ENCODE measurements at regions not wholly inside any gene's neighbourhood (a gene's known extent, or its start where the extent isn't known, plus 50 kb on each side); places are given as distances from the start of the nearest gene placed in this dataset.

- no peak overlapping the region for H3K4me3 ChIP-seq (replicated peaks in 1 of 3; ENCODE audit: insufficient read depth in 1 of 3, low read depth in 1 of 3, low read length in 3 of 3)
- peaks cover 6% of the 10 kb centered on the region for H3K9me3 ChIP-seq (replicated peaks; ENCODE audit: control insufficient read depth, insufficient read depth, low read length)
- intact Hi-C loops (cut with micrococcal nuclease) (no loop called here), dilution Hi-C loops (cut with MboI; ENCODE audit: extremely low pct_ligation_motif_present, low sequenced_read_pairs) (no loop called here)
- no peak overlapping the region for H3K9ac ChIP-seq (replicated peaks; ENCODE audit: extremely low read depth, insufficient read depth, low read length)
- no peak for FAIRE-seq
- H4K20me1 ChIP-seq (replicated peaks; ENCODE audit: control insufficient read depth, extremely low read depth, insufficient read depth, low read length), result no peaks in the 10 kb centered on the region
- H2AFZ ChIP-seq (ENCODE audit: low read depth, low read length), result no peak overlapping the region
- H3K4me1 ChIP-seq (ENCODE audit: control insufficient read depth, extremely low read depth, insufficient read depth, low read length), result no peaks in the 10 kb centered on the region
- H3K79me2 ChIP-seq (ENCODE audit: control insufficient read depth, insufficient read depth, low read length), result no peaks in the 10 kb centered on the region
- POLR2A ChIA-PET, result no interaction called here
- no peak for DNase-seq (ENCODE audit: low read depth, low spot score)
- H3K36me3 ChIP-seq (ENCODE audit: control insufficient read depth in 2 of 2, extremely low read depth in 1 of 2, insufficient read depth in 2 of 2, low read length in 2 of 2), result no peaks in the 10 kb centered on the region
- CTCF ChIA-PET, result no interaction called here
- H3K9me1 ChIP-seq (replicated peaks; ENCODE audit: control insufficient read depth, extremely low read depth, insufficient read depth, low read length), result no peaks in the 10 kb centered on the region
- H3K4me2 ChIP-seq (ENCODE audit: insufficient read depth, low read length), result no peak overlapping the region
- BruUV-seq (replicated peaks), result no TSS peak
- no peaks in the 10 kb centered on the region for H3K27me3 ChIP-seq (ENCODE audit: control insufficient read depth in 2 of 2, insufficient read depth in 2 of 2, low read length in 2 of 2)
- H3K27ac ChIP-seq (ENCODE audit: insufficient read depth, low read depth, low read length), result no peak overlapping the region
- TF ChIP-seq GATA2 (IDR thresholded peaks at IDR 0.05; ENCODE audit: insufficient read depth, insufficient read length, low read depth, low read length), result no peak
- TF ChIP-seq FOS (IDR thresholded peaks at IDR 0.05; ENCODE audit: borderline replicate concordance, insufficient read depth, low read length), result no peak
- no peak for TF ChIP-seq POLR2A (IDR thresholded peaks at IDR 0.05; ENCODE audit: low read depth, low read length)
- TF ChIP-seq EZH2 (IDR thresholded peaks at IDR 0.05; ENCODE audit: borderline replicate concordance, low read depth, low read length, severe bottlenecking), result no peak
- no peak for TF ChIP-seq MYC (IDR thresholded peaks at IDR 0.05; ENCODE audit: low read depth, low read length)
- TF ChIP-seq, protein P1, sequence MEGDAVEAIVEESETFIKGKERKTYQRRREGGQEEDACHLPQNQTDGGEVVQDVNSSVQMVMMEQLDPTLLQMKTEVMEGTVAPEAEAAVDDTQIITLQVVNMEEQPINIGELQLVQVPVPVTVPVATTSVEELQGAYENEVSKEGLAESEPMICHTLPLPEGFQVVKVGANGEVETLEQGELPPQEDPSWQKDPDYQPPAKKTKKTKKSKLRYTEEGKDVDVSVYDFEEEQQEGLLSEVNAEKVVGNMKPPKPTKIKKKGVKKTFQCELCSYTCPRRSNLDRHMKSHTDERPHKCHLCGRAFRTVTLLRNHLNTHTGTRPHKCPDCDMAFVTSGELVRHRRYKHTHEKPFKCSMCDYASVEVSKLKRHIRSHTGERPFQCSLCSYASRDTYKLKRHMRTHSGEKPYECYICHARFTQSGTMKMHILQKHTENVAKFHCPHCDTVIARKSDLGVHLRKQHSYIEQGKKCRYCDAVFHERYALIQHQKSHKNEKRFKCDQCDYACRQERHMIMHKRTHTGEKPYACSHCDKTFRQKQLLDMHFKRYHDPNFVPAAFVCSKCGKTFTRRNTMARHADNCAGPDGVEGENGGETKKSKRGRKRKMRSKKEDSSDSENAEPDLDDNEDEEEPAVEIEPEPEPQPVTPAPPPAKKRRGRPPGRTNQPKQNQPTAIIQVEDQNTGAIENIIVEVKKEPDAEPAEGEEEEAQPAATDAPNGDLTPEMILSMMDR (IDR thresholded peaks at IDR 0.05; ENCODE audit: extremely low read depth in 1 of 2, insufficient read depth in 1 of 2, low read depth in 1 of 2, low read length in 2 of 2), result no peak
- no peak for TF ChIP-seq POLR2AphosphoS5 (IDR thresholded peaks at IDR 0.05; ENCODE audit: insufficient read depth, low read depth, low read length)
- TF ChIP-seq JUN (IDR thresholded peaks at IDR 0.05; ENCODE audit: borderline replicate concordance, insufficient read depth, insufficient read length, low read depth), result no peak
- TF ChIP-seq, protein P2, sequence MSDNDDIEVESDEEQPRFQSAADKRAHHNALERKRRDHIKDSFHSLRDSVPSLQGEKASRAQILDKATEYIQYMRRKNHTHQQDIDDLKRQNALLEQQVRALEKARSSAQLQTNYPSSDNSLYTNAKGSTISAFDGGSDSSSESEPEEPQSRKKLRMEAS (IDR thresholded peaks at IDR 0.05; ENCODE audit: insufficient read depth, insufficient read length), result no peak
Observed at GRCh38 chr5:29150840-29151239, 2042.6 kb upstream of the CDH6 start.

All from endothelial cell of umbilical vein (primary cell).